Astrocyte of the spinal cord (primary cell): ENCODE measurements at regions not wholly inside any gene's neighbourhood (a gene's known extent, or its start where the extent isn't known, plus 50 kb on each side); places are given as distances from the start of the nearest gene placed in this dataset.

Experiments used
- DNase-seq: peaks from one replicate; pipeline ENCODE4 v3.0.0; 2011; ENCODE audit warnings: low read depth, low spot score
- H3K4me3 ChIP-seq: 2 replicates; pipeline ENCODE4 v1.5.1; 2011; ENCODE audit warnings: low read depth, mild to moderate bottlenecking, low read length, moderate library complexity
- in situ Hi-C: cut with HindIII; loops from 2 replicates; pipeline ENCODE4 v1.10.0; 2017; ENCODE audit warnings: low sequenced_read_pairs
- TF ChIP-seq, protein P1 (sequence below): IDR thresholded peaks from 2 replicates; pipeline ENCODE4 v1.5.1; 2012; ENCODE audit warnings: low read depth, mild to moderate bottlenecking, low read length, inconsistent platforms

DNA sequence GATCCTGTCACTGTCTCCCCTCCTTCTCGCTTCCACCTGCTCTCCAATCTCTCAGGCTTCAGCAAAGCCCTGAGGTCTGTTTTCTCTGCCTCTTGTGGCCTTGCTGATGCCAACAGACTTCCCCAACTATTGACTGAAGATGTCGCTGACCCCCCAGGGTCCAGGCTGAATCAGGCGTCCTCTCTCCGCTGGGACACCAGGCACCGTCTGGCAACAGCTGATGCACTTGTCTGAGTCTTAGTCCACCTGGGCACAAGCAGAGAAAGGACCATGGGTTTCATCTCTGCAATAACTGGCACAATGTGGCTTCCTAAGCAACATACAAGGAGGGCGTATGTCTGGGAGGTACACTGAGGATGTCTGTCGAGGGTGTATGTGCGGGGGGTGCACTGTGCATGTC is 248.7 kb upstream of the MYT1L start:
- TF ChIP-seq, protein P1, sequence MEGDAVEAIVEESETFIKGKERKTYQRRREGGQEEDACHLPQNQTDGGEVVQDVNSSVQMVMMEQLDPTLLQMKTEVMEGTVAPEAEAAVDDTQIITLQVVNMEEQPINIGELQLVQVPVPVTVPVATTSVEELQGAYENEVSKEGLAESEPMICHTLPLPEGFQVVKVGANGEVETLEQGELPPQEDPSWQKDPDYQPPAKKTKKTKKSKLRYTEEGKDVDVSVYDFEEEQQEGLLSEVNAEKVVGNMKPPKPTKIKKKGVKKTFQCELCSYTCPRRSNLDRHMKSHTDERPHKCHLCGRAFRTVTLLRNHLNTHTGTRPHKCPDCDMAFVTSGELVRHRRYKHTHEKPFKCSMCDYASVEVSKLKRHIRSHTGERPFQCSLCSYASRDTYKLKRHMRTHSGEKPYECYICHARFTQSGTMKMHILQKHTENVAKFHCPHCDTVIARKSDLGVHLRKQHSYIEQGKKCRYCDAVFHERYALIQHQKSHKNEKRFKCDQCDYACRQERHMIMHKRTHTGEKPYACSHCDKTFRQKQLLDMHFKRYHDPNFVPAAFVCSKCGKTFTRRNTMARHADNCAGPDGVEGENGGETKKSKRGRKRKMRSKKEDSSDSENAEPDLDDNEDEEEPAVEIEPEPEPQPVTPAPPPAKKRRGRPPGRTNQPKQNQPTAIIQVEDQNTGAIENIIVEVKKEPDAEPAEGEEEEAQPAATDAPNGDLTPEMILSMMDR: no peak
- no peak overlapping the region for H3K4me3 ChIP-seq
- in situ Hi-C loops: no loop called here
- no peak for DNase-seq

DNA sequence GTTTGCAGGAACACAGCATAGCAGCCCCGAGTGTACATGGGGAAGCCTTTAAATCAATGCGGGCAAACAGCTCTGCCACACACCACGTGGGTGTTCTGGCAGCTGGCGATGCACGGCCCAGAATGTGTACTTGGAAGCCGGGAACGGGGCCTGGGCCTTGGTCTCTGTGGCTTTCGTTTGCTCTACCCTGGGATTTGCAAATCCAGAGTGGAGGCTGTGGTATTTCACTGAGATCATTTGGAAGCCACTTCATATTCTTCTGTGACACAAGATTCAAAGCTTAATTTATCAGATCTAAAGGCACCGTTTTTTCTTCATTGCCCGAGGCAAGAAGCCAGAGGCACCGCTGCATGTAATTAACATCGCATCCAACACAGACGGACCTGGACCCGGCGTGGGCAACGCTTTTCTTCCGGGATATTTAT is 246.3 kb upstream of the MYT1L start:
- TF ChIP-seq, protein P1: no peak
- in situ Hi-C loops: no loop called here
- H3K4me3 ChIP-seq: no peak overlapping the region
- DNase-seq: no peak

DNA sequence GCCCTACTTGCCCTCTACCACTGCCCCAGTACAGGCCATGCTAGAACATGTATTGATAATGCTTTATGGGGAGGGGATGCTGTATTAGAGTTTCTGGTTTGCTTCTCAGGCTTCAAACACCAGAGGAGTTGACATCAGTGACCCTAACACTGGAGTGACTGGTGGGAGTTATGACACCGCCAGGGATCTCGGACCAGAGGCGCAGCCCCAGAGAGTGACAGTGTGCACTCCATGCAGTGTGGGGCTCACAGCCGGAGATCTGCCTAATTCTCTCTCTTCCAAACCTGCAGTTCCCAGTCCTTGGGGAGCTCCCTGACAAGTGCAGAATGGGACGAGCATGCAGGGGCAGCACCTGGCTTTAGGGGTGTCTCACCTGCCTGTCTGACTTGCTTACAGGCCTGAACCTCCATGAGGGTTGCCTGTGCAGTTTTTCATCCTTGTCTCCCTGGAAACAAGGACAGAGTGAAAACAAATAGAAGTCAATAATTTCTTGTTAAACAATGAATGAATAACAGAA is 244.9 kb upstream of the MYT1L start:
- in situ Hi-C loops: no loop called here
- DNase-seq: no peak
- TF ChIP-seq, protein P1: no peak
- H3K4me3 ChIP-seq: no peak overlapping the region

DNA sequence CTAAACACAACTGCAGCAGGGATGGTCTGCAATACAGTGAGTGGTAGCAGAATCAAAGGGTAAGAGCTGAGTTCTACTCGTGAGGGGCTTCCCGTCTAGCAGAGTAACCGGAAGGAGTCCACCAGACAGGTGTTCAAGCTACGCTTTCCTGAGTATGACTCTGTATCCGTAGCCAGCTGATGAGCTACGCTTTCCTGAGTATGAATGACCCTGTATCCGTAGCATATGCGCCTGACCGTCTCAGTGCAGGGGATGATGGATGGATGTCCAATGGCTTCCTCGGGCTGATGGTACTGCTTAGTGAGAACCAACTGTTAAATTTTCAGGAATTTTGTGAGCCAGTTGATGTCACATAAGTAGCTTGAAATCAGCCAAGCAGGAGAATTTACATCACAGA is 244.1 kb upstream of the MYT1L start:
- in situ Hi-C loops: no loop called here
- H3K4me3 ChIP-seq: no peak overlapping the region
- DNase-seq: no peak
- TF ChIP-seq, protein P1: no peak

DNA sequence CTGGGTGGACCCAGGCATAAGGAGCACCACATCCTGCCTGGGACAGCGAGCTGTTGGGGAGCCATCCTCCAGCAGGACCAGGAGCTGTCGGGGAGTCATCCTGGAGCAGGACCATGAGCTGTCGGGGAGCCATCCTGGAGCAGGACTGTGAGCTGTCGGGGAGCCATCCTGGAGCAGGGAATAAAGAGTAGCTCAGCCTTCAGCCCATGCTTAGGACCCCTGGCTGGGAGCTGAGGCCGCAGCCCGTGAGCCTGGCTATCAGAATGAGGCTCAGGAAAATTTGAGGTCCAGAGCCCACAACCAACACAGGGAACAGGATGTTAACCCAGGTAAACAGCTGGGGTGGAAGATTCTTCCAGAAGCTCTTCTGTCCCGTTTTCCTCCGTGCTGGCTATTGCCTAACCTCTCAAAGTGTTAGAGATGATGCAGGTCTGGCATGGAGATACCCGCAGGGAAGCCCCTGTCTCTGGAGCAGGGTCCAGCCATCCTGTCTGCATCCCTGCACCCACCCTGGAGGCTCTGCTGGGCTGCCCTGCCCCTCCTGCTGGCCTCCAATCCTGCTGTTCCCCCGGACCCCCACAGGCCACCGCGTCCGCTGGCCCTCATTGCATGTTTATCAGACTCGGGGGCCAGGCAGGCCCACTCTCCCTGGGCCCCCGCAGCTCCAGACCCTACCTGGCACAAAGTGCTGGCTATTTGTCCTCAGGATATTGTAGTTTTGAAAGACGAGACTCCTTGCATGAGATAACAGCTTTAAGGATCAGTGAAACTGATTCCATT is 243.5 kb upstream of the MYT1L start:
- DNase-seq: no peak
- TF ChIP-seq, protein P1: no peak
- no peak overlapping the region for H3K4me3 ChIP-seq
- in situ Hi-C loops: no loop called here

DNA sequence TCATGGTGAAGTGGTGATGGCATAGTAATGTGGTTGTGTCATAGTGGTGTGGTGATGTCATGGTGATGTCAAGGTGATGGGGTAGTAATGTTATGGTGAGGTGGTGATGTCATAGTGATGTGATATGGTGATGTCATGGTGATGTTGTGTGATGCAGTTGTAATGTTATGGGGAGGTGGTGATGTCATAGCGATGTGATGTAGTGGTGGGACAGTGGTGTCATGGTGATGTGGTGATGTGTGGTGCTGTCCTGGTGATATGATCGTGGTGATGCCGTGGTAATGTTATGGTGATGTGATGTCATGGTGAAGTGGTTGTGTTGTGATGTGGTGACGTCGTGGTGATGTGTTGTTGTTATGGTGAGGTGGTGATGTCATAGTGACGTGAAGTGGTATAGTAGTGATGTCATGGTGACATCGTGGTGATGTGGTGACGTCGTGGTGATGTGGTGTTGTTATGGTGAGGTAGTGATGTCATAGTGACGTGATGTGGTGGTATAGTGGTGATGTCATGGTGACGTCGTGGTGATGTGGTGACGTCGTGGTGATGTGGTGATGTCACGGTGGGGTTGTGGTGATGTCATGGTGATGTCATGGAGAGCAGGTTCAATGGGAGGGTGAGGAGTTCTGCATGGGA is 242.7 kb upstream of the MYT1L start:
- in situ Hi-C loops: no loop called here
- no peak overlapping the region for H3K4me3 ChIP-seq
- peak; percentile 0 for DNase-seq
- TF ChIP-seq, protein P1: no peak
